GM08714 (cell line): ENCODE measurements at regions not wholly inside any gene's neighbourhood (a gene's known extent, or its start where the extent isn't known, plus 50 kb on each side); places are given as distances from the start of the nearest gene placed in this dataset.

Experiments used
- H3K4me3 ChIP-seq: fragments of 200-500 bp; sonication (Bioruptor generic); 2 replicates; pipeline ENCODE4 v1.5.1; 2014; ENCODE audit warnings: mild to moderate bottlenecking, low read length, inconsistent platforms
- ZNF274 ChIP-seq: IDR thresholded peaks from 2 replicates; pipeline ENCODE4 v1.6.1; 2012; ENCODE audit warnings: mild to moderate bottlenecking, low read depth, low read length

GRCh38 chr13:85417807-85418206 is 381.4 kb downstream of the SLITRK6 start:
- no peak overlapping the region for H3K4me3 ChIP-seq
- TF ChIP-seq ZNF274 = no peak

- H3K4me3 ChIP-seq = no peak overlapping the region
- TF ChIP-seq ZNF274 = no peak
Observed at GRCh38 chr13:85413664-85414063, 385.6 kb downstream of the SLITRK6 start.

GRCh38 chr13:85412448-85412847 is 386.8 kb downstream of the SLITRK6 start:
- H3K4me3 ChIP-seq = no peak overlapping the region
- no peak for TF ChIP-seq ZNF274

GRCh38 chr13:85411591-85411990 is 387.6 kb downstream of the SLITRK6 start:
- TF ChIP-seq ZNF274 = no peak
- no peak overlapping the region for H3K4me3 ChIP-seq

- no peak overlapping the region for H3K4me3 ChIP-seq
- TF ChIP-seq ZNF274 = no peak
Observed at GRCh38 chr13:85408415-85408814, 390.8 kb downstream of the SLITRK6 start.

GRCh38 chr13:85406269-85406975 is 392.8 kb downstream of the SLITRK6 start:
- no peak for TF ChIP-seq ZNF274
- no peak overlapping the region for H3K4me3 ChIP-seq

- H3K4me3 ChIP-seq = no peak overlapping the region
- TF ChIP-seq ZNF274 = no peak
Observed at GRCh38 chr13:85405316-85405897, 393.8 kb downstream of the SLITRK6 start.

- no peak for TF ChIP-seq ZNF274
- no peak overlapping the region for H3K4me3 ChIP-seq
Observed at GRCh38 chr13:85386424-85386823, 412.8 kb downstream of the SLITRK6 start.

- H3K4me3 ChIP-seq = no peak overlapping the region
- no peak for TF ChIP-seq ZNF274
Observed at GRCh38 chr13:85383291-85383690, 415.9 kb downstream of the SLITRK6 start.

- TF ChIP-seq ZNF274 = no peak
- no peak overlapping the region for H3K4me3 ChIP-seq
Observed at GRCh38 chr13:85381082-85381481, 418.1 kb downstream of the SLITRK6 start.

GRCh38 chr13:85379991-85380390 is 419.2 kb downstream of the SLITRK6 start:
- no peak for TF ChIP-seq ZNF274
- no peak overlapping the region for H3K4me3 ChIP-seq

GRCh38 chr13:85379433-85379832 is 419.8 kb downstream of the SLITRK6 start:
- no peak for TF ChIP-seq ZNF274
- H3K4me3 ChIP-seq = no peak overlapping the region

GRCh38 chr13:85377783-85378182 is 421.4 kb downstream of the SLITRK6 start:
- H3K4me3 ChIP-seq = no peak overlapping the region
- no peak for TF ChIP-seq ZNF274

- no peak overlapping the region for H3K4me3 ChIP-seq
- no peak for TF ChIP-seq ZNF274
Observed at GRCh38 chr13:85373322-85373721, 425.9 kb downstream of the SLITRK6 start.

GRCh38 chr13:85371254-85371653 is 428.0 kb downstream of the SLITRK6 start:
- no peak for TF ChIP-seq ZNF274
- H3K4me3 ChIP-seq = no peak overlapping the region

GRCh38 chr13:85368686-85369085 is 430.5 kb downstream of the SLITRK6 start:
- TF ChIP-seq ZNF274 = no peak
- no peak overlapping the region for H3K4me3 ChIP-seq
